Kidney epithelial cell (primary cell): ENCODE measurements at regions not wholly inside any gene's neighbourhood (a gene's known extent, or its start where the extent isn't known, plus 50 kb on each side); places are given as distances from the start of the nearest gene placed in this dataset.

Experiments
- DNase-seq: peaks from one replicate; pipeline ENCODE4 v3.0.0-alpha.2; 2010; ENCODE audit warnings: low read depth
- H3K27me3 ChIP-seq: 2 replicates; pipeline ENCODE4 v1.6.0; 2011; ENCODE audit warnings: low read length; ENCODE audit not compliant: control insufficient read depth, insufficient read depth
- H3K36me3 ChIP-seq: 2 replicates; pipeline ENCODE4 v1.5.1; 2011; ENCODE audit warnings: low read length; ENCODE audit not compliant: control insufficient read depth, insufficient read depth
- H3K4me3 ChIP-seq: 2 replicates; pipeline ENCODE4 v1.5.1; 2011; ENCODE audit warnings: low read depth, mild to moderate bottlenecking, control low read depth, low read length
- TF ChIP-seq, protein P1 (sequence below): IDR thresholded peaks from 2 replicates; pipeline ENCODE4 v1.5.1; 2011; ENCODE audit warnings: mild to moderate bottlenecking, moderate library complexity, low read length, control low read depth, inconsistent platforms; ENCODE audit not compliant: insufficient read depth, poor library complexity, severe bottlenecking

DNA sequence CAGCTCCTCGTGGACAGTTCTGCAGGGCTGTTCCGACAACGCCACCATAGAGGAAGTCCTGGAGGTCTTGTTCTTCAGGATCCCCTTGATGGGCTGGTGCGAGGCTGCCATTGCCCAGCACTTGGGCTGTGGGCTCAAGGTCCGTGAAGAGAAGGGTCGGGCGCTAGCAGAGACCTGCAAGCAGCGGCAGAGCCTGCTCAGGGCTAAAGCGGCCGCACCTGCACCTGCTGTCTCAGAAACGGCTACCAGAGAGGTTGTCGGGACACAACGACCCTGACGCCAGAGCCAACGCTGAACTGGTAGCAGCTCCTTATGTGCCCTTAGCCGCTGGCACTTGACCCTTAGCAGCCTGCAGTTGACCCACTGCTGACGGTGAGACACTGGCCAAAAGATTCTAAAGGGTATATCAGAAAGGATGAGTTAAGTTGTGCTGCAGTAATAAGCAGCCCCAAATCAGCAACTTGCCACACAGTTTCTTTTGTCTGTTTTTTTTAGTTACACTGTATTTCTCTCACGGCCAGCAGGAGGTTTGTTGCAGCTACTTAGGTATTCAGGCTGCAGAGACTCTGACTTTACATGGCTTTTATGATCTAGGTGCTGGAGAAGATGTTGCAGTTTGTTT is 55.5 kb upstream of the ST6GAL2 start:
- DNase-seq = no peak
- Histone ChIP-seq H3K4me3 (no peak overlapping the region), H3K36me3 (no peaks in the 10 kb centered on the region), H3K27me3 (no peaks in the 10 kb centered on the region)
- TF ChIP-seq, protein P1, sequence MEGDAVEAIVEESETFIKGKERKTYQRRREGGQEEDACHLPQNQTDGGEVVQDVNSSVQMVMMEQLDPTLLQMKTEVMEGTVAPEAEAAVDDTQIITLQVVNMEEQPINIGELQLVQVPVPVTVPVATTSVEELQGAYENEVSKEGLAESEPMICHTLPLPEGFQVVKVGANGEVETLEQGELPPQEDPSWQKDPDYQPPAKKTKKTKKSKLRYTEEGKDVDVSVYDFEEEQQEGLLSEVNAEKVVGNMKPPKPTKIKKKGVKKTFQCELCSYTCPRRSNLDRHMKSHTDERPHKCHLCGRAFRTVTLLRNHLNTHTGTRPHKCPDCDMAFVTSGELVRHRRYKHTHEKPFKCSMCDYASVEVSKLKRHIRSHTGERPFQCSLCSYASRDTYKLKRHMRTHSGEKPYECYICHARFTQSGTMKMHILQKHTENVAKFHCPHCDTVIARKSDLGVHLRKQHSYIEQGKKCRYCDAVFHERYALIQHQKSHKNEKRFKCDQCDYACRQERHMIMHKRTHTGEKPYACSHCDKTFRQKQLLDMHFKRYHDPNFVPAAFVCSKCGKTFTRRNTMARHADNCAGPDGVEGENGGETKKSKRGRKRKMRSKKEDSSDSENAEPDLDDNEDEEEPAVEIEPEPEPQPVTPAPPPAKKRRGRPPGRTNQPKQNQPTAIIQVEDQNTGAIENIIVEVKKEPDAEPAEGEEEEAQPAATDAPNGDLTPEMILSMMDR = no peak

DNA sequence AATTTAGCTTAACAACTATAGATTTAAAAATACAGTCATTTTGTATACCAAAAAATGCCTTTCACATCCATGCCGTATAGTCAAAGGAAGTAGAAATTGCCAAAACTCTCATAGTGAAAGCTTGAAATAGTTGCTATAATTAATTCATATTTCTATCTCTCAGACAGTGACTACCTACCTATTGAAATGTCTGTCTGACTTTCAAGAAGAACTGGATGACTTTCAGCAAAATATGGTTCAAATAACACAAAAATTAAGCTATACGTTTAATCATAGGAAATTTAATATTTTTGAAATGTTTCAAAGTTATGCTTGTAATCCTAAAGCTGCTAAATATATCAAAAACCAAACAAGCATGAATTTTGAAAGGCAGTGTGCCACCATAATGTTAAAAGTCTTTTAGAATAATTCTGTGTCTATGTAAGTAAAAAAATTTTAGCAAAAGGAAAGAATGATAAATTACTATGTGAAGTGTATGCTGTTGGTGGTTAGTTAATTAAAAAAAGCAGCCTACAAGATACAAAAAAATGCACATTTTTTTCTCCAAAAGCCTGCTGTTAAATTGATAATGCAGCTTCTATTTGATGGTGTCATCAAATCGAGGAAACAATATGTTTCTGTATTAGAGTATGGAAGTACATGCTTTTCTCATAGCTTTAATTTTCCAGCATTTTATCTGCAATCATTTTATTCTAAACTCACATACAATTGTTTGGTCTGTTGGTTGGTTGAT is 57.7 kb upstream of the ST6GAL2 start:
- TF ChIP-seq, protein P1 = no peak
- DNase-seq = no peak
- no peaks in the 10 kb centered on the region for H3K36me3 ChIP-seq
- H3K27me3 ChIP-seq = no peaks in the 10 kb centered on the region
- H3K4me3 ChIP-seq = no peak overlapping the region

DNA sequence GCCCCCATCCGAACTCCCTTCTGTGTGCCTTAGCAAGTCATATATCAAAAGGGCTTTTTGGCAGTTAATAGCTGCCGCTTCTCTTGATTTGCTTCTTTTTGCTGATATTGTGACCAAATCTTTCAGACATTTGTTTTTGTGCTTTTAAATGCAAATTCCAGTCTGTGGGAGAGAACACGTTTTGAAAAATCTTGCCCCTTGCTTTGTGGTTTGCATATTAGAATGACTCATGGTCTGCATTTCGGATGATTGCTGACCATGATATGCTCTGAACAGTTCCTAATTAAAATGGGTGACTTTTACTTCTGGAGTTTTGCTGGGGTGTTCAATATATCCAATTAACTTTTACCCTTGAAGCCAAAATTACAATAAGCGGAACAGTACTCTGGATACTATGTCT is 58.2 kb upstream of the ST6GAL2 start:
- DNase-seq = no peak
- H3K36me3 ChIP-seq = no peaks in the 10 kb centered on the region
- TF ChIP-seq, protein P1 = no peak

DNA sequence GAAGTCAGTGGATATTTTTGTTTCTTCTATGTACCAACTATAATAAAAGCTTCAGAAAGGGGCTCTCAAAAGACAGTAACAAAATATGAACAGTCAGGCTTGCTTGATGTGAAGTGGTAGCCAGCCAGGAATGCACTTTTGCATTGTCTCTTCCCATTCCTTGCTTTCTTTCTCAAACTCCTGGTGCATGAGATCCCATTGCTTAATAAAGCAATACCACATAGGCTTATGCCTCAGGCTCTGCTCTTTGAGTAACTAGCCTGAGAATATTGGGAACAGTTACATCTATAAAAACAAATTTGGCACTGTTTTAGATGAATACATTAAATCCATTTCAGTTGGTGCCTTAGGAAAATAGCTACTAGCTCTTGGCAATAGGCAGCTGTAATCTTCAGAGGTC is 62.6 kb upstream of the ST6GAL2 start:
- Histone ChIP-seq H3K36me3 (no peaks in the 10 kb centered on the region), H3K4me3 (no peak overlapping the region)
- DNase-seq = no peak

More for the DNA sequence above, 58.2 kb upstream of the ST6GAL2 start:
- H3K4me3 ChIP-seq = no peak overlapping the region
- no peaks in the 10 kb centered on the region for H3K27me3 ChIP-seq

DNA sequence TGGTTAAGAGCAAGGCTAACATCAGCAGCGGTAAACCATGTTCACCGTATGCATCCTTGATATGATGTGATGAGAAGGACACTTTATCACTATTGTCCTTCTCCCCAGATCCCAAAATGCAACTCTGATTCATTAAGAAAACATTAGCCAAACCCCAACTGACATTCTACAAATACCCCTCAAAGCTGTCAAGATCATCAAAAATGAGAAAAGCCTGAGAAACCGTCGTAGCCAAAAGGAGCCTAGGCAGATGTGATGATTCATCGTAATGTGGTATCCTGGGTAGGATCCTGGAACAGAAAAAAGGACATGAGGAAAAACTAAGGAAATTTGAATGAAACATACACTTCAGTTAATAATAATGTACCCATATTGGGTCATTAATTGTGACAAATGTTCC is 67.3 kb upstream of the ST6GAL2 start:
- TF ChIP-seq, protein P1 = no peak
- H3K36me3 ChIP-seq = no peaks in the 10 kb centered on the region
- no peak overlapping the region for H3K4me3 ChIP-seq
- no peaks in the 10 kb centered on the region for H3K27me3 ChIP-seq
- no peak for DNase-seq

More for the DNA sequence above, 62.6 kb upstream of the ST6GAL2 start:
- no peaks in the 10 kb centered on the region for H3K27me3 ChIP-seq
- TF ChIP-seq, protein P1 = no peak
